Neural cell (in vitro differentiated cells): ENCODE measurements at regions not wholly inside any gene's neighbourhood (a gene's known extent, or its start where the extent isn't known, plus 50 kb on each side); places are given as distances from the start of the nearest gene placed in this dataset.

Experiments used
- CTCF ChIP-seq: fragments of 450-650 bp; IDR thresholded peaks from 2 replicates; pipeline ENCODE4 v1.5.1; 2014; ENCODE audit warnings: antibody characterized with exemption, mild to moderate bottlenecking, moderate library complexity; ENCODE audit not compliant: poor library complexity, severe bottlenecking
- MXI1 ChIP-seq: fragments of 450-650 bp; conservative IDR thresholded peaks from 2 replicates; pipeline ENCODE4 v1.6.1; 2014; ENCODE audit warnings: antibody characterized with exemption, mild to moderate bottlenecking; ENCODE audit not compliant: poor library complexity, severe bottlenecking
- RAD21 ChIP-seq: fragments of 450-650 bp; conservative IDR thresholded peaks from 2 replicates; pipeline ENCODE4 v1.6.1; 2014; ENCODE audit warnings: antibody characterized with exemption, mild to moderate bottlenecking, moderate library complexity
- REST ChIP-seq: IDR thresholded peaks from 2 replicates; pipeline ENCODE4 v1.6.1; 2012; ENCODE audit warnings: borderline replicate concordance

- TF ChIP-seq RAD21 (no peak), MXI1 (no peak), CTCF (no peak), REST (no peak)
Measured at GRCh38 chrX:122517786-122518185, 666.3 kb upstream of the GRIA3 start.
